ENCODE measurements at regions not wholly inside any gene's neighbourhood (a gene's known extent, or its start where the extent isn't known, plus 50 kb on each side); places are given as distances from the start of the nearest gene placed in this dataset.

GRCh38 chr18:38690626-38691025 lies 1125.0 kb upstream of the CELF4 start:
- TF ChIP-seq CTCF (conservative IDR thresholded peaks at IDR 0.05 in 1 of 2, IDR thresholded peaks at IDR 0.05 in 1 of 2; ENCODE audit: extremely low read depth in 1 of 2, insufficient read depth in 1 of 2, low read depth in 1 of 2, low read length in 2 of 2) (no peak), EZH2 (IDR thresholded peaks at IDR 0.05; ENCODE audit: borderline replicate concordance, low read length) (no peak)
